ENCODE measurements at regions not wholly inside any gene's neighbourhood (a gene's known extent, or its start where the extent isn't known, plus 50 kb on each side); places are given as distances from the start of the nearest gene placed in this dataset.
"Not testable (repeated sequence)": the region's sequence is repeated elsewhere in the genome, so short reads cannot be mapped to it uniquely, and the experiment has no call there.

DNA sequence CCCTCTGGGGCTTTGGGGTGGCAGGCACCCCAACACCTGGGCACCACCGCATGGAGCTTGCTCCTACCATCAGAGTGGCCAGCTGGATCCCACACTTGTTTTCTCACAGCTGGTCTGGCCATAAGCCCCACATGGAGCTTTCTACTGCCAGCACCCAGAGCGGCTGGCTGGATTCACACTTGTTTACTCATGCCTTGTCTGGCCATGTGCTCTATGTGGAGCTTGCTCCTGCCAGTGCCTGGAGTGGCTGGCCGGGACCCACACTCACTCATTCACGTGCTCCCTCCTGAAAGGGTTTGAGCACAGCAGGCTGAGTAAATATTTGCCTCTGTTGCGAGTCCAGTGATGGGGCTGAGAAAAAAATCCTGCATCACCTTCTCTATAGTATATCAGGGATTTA is 487.0 kb downstream of the CD109 start:
- no peak overlapping the region for H3K27ac ChIP-seq (ENCODE audit: low read depth, low read length)
- H3K9me3 ChIP-seq (ENCODE audit: control insufficient read depth, insufficient read depth, low read length) = peaks cover 5% of the 10 kb centered on the region
- ChIA-PET POLR2A (no interaction called here), CTCF (interaction anchor here (0.6 kb wide), 2 partner anchors 15 to 203 kb away, joined by 3 to 5 read pairs; no protein-coding TSS in a partner anchor)
- H3K4me3 ChIP-seq (ENCODE audit: low read depth, low read length) = no peak overlapping the region
- no peaks in the 10 kb centered on the region for H3K27me3 ChIP-seq (ENCODE audit: control insufficient read depth, insufficient read depth, low read length)
- TF ChIP-seq, protein P1, sequence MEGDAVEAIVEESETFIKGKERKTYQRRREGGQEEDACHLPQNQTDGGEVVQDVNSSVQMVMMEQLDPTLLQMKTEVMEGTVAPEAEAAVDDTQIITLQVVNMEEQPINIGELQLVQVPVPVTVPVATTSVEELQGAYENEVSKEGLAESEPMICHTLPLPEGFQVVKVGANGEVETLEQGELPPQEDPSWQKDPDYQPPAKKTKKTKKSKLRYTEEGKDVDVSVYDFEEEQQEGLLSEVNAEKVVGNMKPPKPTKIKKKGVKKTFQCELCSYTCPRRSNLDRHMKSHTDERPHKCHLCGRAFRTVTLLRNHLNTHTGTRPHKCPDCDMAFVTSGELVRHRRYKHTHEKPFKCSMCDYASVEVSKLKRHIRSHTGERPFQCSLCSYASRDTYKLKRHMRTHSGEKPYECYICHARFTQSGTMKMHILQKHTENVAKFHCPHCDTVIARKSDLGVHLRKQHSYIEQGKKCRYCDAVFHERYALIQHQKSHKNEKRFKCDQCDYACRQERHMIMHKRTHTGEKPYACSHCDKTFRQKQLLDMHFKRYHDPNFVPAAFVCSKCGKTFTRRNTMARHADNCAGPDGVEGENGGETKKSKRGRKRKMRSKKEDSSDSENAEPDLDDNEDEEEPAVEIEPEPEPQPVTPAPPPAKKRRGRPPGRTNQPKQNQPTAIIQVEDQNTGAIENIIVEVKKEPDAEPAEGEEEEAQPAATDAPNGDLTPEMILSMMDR (IDR thresholded peaks at IDR 0.05; ENCODE audit: low read depth, low read length) = no peak
- no peak for DNase-seq (ENCODE audit: low read depth, low spot score)

DNA sequence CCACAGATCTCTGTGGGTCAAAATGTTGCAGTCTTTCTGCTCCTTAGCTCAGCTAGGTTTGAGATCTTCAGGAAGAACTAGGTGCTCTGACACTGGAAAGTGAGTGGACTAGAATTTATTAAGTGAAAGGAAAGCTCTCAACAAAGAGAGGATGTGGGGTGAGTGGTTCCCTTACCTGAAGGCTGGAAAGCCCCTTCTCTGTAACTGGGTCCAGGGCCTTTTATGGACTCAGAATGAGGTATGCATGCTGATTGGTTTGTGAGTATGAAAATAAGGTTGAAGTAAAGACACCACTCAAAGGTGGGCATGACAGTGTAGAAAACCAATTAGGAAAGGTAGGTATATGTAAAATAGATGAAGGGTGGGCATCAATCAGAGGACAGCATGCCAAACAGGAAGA is 485.5 kb downstream of the CD109 start:
- CTCF ChIA-PET = no interaction called here
- Histone ChIP-seq H3K27me3 (ENCODE audit: control insufficient read depth, insufficient read depth, low read length) (no peaks in the 10 kb centered on the region), H3K27ac (ENCODE audit: low read depth, low read length) (no peak overlapping the region), H3K4me3 (ENCODE audit: low read depth, low read length) (no peak overlapping the region), H3K9me3 (ENCODE audit: control insufficient read depth, insufficient read depth, low read length) (peaks cover 5% of the 10 kb centered on the region)
- TF ChIP-seq, protein P1 (IDR thresholded peaks at IDR 0.05; ENCODE audit: low read depth, low read length) = no peak
- POLR2A ChIA-PET = no interaction called here
- no peak for DNase-seq (ENCODE audit: low read depth, low spot score)

DNA sequence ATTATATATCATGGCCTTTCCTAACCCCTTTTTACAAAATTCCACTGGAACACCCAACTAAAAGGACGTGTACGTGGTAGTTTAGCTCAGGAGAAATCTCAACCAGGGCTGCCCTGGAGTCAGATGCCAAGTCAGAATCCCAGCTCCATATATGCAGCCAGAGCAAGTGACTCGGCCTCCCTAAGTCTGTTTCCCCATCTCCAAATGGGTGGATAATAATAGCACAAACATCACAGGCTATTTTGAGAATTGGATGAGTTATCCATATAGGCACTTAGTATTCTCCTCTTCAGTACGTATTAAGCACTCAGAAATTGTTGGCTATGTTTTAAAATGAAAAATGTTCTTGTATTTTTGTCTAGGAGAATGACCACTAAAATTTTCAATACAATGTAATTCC is 481.5 kb downstream of the CD109 start:
- H3K9me3 ChIP-seq (ENCODE audit: control insufficient read depth, insufficient read depth, low read length) = no peaks in the 10 kb centered on the region
- no peak overlapping the region for H3K27ac ChIP-seq (ENCODE audit: low read depth, low read length)
- ChIA-PET POLR2A (no interaction called here), CTCF (no interaction called here)
- no peak overlapping the region for H3K4me3 ChIP-seq (ENCODE audit: low read depth, low read length)
- H3K27me3 ChIP-seq (ENCODE audit: control insufficient read depth, insufficient read depth, low read length) = no peaks in the 10 kb centered on the region
- DNase-seq (ENCODE audit: low read depth, low spot score) = no peak
- TF ChIP-seq, protein P1 (IDR thresholded peaks at IDR 0.05; ENCODE audit: low read depth, low read length) = no peak

DNA sequence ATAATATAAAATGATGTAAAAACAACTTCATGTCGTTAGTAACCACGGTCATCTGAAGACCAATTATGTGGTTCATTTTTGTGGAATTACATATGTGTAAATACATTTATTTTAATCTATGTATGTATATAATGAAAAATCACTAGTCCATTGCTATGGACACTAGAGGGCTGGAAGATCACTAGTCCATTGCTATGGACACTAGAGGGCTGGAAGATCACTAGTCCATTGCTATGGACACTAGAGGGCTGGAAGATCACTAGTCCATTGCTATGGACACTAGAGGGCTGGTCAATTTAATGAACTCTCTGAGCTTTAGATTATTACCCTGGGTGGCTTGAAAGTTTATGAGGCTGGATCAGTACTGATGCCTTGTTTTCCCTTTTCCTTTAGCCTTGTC is 474.5 kb downstream of the CD109 start:
- H3K9me3 ChIP-seq (ENCODE audit: control insufficient read depth, insufficient read depth, low read length); H3K4me3 ChIP-seq (ENCODE audit: low read depth, low read length); H3K27me3 ChIP-seq (ENCODE audit: control insufficient read depth, insufficient read depth, low read length); DNase-seq (ENCODE audit: low read depth, low spot score): not testable (repeated sequence)
- ChIA-PET CTCF (interaction anchor here (0.7 to 1.7 kb wide), 6 partner anchors 9 to 1039 kb away, joined by 3 to 7 read pairs (median 4); no protein-coding TSS in a partner anchor), POLR2A (interaction anchor here (1.1 to 1.7 kb wide), 4 partner anchors 19 to 1038 kb away, joined by 3 to 8 read pairs (median 4); partner anchors contain the start of gene COL12A1)
- TF ChIP-seq, protein P1 (IDR thresholded peaks at IDR 0.05; ENCODE audit: low read depth, low read length) = peak; percentile 65
- peak overlapping the region; percentile 40 for H3K27ac ChIP-seq (ENCODE audit: low read depth, low read length)

DNA sequence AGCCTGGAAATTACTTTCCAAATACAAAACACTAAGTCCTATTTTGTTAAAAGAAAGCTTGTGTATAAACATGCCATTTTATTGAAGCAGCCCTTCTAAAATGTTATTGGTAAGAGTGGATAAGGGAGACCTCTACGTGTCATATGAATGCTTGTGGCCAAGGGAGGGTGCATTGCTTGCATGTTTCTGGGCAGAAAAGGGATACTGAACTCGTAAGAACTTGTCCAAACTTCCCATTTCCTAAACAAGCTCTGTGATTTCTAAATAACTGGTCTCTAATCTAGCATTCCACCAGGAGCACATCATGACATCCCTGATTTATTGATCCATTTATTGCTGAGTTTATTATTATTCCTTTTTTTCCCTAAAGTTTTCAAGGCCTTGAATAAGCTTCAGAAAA is 474.1 kb downstream of the CD109 start:
- Histone ChIP-seq H3K9me3 (ENCODE audit: control insufficient read depth, insufficient read depth, low read length) (no peaks in the 10 kb centered on the region), H3K27me3 (ENCODE audit: control insufficient read depth, insufficient read depth, low read length) (no peaks in the 10 kb centered on the region), H3K4me3 (ENCODE audit: low read depth, low read length) (no peak overlapping the region), H3K27ac (ENCODE audit: low read depth, low read length) (no peak overlapping the region)
- ChIA-PET POLR2A (interaction anchor here (1.1 to 1.7 kb wide), 4 partner anchors 19 to 1039 kb away, joined by 3 to 8 read pairs (median 4); partner anchors contain the start of gene COL12A1), CTCF (interaction anchor here (0.8 to 2.7 kb wide), 6 partner anchors 10 to 1039 kb away, joined by 3 to 7 read pairs (median 6); no protein-coding TSS in a partner anchor)
- peak; percentile 98 for DNase-seq (ENCODE audit: low read depth, low spot score)
- TF ChIP-seq, protein P1 (IDR thresholded peaks at IDR 0.05; ENCODE audit: low read depth, low read length) = no peak

Measured in AG04450 (cell line).